ENCODE measurements at regions not wholly inside any gene's neighbourhood (a gene's known extent, or its start where the extent isn't known, plus 50 kb on each side); places are given as distances from the start of the nearest gene placed in this dataset.
"Not testable (repeated sequence)": the region's sequence is repeated elsewhere in the genome, so short reads cannot be mapped to it uniquely, and the experiment has no call there.

DNA sequence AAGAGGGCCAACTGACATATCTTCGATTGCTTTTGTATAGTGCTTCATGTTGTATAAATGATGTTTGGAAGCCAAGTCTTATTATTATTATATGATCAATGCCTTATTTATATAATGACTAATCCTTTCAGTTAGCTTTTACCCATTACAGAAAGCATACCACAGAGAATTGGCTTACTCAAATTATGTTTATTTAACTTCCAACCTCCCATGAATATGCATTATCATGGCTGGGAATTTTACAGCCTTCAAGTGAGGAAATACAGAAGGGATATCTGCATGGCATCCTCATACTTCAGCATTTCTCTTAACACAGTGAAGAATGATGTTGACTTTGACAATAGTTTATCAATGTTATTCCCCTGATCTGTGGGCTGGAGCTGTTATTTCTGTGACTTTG, 225.9 kb upstream of the GAP43 start:
- no peak for DNase-seq

- no peak for DNase-seq
These were observed 224.8 kb upstream of the GAP43 start for GRCh38 chr3:115398506-115398905.

GRCh38 chr3:115399750-115400149, 223.6 kb upstream of the GAP43 start:
- DNase-seq = no peak

GRCh38 chr3:115401298-115401697, 222.0 kb upstream of the GAP43 start:
- no peak for DNase-seq

DNA sequence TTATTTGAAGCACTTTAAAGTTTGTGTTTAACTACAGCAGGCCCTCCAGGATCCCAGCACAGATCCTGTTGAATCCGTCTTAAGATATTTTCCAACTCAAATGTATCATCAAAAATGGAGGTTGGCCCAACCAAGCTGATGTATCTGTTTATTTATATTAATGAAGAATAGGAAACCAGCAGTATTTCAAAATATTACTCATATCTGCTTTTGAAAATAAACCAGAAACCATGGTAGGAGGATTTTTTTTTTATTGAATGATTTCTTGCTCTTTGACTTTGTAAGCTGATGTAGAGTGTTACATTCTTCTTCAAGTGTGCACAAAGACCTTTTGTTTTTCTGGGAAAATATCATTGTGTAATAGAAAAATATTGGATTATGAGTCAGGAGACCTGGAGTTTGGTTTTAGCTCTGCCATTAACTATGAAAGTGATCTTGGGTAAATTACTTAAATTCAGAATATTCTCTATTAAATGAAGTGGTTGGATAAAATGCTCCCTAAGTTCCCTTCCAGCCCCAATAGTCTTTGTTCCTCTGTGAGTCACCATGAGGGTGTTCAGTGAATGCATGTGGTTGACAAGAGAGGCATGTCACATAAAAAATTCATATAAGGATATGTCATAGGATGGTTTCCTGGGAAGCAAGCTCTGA, 221.3 kb upstream of the GAP43 start:
- DNase-seq = no peak

DNA sequence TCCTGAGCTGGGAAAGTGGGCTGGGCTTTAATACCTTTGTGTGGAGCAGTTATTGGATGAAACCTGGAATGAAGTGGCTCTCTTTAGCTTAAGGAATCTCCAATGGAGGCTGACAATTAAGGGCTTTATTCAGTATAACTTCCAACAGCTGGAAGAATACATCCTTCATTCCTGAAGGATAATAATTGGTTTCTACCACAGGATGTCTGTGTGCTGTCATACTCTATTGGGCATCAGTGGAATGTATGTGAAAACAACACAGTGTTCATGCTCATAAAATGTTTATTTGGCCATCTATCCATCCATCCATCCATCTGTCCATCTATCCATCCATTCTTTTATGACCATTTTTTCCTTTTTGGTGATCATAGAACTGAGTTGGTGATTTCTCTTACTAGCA, 220.7 kb upstream of the GAP43 start:
- no peak for DNase-seq

DNA sequence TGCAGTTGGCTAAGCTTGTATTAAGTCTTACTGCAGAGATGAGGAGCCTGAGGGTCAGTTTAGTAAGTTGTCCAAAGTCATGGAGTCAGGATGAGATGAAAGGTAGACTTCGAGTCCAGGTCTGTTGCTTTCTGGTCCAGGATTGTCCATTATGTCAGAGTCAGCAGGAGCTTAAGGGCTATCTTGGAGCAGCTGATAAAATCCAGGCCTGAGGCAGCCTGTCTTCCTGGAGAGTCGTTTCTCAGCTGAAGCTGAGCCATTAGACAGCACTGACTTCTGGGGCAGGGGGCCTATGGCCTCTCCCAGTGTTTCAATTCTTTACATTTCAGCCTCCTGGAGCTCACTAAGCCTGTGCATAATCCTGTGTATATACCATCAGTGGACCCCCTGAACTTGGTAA, 219.5 kb upstream of the GAP43 start:
- DNase-seq = no peak

DNA sequence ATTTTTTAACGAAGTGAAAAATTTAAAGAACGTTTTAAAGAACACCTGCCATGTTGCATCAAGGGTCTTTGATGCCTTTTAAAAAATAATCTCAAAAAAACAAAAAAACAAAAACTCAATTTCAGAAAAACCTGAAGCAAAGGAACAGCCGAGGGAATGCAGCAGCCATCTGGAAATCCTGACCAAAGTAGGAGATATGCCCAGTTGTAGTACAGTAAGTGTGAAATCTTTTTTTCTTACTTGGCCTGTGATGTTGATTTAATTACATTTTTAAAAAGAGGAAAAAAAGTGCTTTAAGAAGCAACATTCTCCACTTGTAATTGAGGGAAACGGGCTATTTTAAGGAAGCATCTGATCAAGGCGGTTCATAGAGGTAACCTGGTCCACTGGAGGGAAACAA, 213.7 kb upstream of the GAP43 start:
- DNase-seq = no peak

GRCh38 chr3:115414610-115415009, 208.7 kb upstream of the GAP43 start:
- DNase-seq = not testable (repeated sequence)

DNA sequence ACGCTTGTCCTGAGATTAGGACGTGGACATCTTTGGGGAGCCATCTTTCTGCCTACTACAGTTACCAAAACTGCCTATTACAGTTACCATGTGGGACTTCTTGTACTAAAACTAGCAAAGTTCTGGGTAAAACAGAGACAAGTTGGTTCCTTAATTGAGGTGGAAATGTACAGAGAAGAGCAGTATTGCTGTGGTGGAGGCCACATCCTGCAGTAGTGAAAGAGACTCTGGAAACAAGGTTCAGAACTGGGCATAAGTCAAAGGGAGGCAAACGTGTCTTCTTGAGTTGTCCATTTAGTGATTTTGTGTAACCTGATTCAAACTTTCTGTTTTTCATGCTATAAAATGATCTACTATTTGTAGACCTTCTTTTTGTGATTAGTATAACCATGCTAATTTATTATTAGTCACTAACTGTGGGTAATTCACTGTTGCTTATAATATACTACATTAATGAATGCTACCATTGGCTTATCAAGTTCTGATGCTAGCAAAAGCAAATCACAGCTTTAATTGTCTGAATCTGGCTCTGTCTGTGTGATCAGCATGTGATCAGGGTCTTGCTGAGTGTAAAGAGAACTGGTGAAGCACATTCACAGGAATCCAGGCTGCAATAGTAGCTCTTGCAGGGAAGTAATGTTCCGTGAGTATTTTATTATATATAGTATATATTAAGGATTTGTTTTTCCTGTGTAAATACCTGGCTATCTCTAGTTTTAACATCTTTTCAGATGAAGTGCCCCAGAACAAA, 207.9 kb upstream of the GAP43 start:
- no peak for DNase-seq

GRCh38 chr3:115418583-115418982, 204.7 kb upstream of the GAP43 start:
- no peak for DNase-seq

- DNase-seq = no peak
These were observed 203.2 kb upstream of the GAP43 start for GRCh38 chr3:115420086-115420485.

DNA sequence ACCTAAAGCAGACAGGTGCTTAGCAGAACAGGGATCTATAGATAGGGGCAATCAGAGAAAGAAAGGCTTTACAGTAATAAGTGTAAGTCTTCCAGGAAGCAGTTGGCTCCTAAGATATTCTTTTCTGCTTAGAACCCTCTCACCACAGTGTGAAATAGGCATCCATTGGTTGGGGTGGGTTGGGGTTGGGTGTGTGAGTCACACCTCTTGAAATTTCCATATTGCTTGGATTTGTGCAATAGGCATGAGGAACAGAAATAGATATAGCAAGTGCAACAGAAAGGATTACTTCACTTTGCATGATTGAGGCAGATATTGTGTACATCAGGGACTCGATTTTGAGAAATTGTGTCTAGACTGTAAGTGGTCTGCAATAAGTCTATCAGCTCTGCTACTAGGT, 200.1 kb upstream of the GAP43 start:
- no peak for DNase-seq

GRCh38 chr3:115428841-115429240, 194.5 kb upstream of the GAP43 start:
- no peak for DNase-seq

- DNase-seq = no peak
These were observed 186.5 kb upstream of the GAP43 start for GRCh38 chr3:115436767-115437301.

DNA sequence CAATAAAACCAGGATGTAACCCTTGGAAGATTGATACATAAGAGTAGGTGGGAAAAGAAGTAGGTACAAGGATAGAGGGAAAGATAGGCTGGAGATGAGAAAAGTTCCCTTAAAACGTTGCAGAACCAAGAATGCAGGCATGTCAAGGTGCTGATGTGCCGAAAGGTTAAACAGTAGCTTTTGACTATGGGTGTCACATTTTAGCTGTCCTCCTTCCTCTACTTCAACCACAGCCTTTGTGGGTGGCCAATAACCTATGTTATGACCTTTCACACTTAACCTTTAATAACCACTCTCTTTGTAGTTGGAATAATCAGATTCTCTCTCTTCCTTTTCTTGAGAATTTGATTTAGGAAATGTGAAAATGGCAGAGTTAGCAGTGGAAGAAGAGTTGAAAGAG, 184.5 kb upstream of the GAP43 start:
- DNase-seq = no peak

DNA sequence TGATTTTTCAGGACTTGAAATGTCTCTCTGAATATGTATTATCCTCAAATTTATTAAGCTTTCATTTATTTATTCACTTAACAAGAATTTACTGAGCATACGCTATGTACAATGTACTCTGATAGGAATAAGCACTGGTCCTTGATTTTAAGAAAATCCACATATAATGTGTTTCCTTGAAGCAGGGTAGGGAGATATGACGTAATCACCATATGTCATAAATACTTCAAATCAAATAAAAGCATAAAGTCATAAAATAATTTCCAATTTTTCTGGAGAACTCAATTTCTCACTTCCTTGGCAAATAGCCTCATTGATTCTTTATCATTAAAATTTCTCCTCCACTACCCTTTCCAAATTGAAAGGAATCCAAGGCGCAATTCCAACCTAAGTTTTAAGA, 177.8 kb upstream of the GAP43 start:
- no peak for DNase-seq

DNA sequence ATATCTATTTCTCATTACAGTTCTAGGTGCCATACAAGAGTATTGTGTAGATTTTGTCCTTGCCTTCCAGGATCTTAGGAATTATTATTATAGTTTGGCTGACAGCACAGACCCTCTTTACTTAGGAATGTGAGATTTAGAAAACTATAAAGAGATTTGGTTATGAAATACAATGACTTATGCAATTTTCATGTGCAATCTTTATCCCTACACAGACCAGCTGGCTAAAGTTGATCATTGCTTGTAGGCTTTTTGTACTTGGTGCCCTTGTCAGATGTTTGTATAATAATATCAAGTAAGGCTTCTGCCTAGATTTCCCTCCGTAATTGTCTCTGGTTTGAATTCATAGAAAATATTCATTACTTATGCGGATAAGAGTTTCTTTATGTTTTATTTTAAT, 174.5 kb upstream of the GAP43 start:
- no peak for DNase-seq

DNA sequence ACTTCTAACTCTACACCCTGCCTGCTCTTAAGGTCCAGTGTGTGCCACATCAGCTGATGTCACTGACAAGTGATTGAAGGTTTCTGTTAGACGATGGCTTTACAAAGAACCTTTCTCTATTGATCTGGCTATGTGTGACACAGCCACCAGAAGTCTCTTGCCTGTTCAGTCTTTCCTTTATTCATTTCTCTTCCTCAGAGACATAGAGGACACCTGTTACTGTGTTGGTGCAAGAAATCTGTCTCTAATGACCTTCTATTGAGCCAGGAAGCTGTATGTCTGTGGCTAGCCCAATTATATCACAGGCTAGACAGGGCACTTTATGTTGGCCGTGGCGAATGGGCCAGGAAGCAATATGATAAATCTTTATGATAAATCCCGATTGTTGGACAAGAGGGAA, 173.3 kb upstream of the GAP43 start:
- DNase-seq = no peak

- no peak for DNase-seq
These were observed 159.3 kb upstream of the GAP43 start for GRCh38 chr3:115464036-115464435.

- DNase-seq = no peak
These were observed 153.7 kb upstream of the GAP43 start for GRCh38 chr3:115469649-115470048.

DNA sequence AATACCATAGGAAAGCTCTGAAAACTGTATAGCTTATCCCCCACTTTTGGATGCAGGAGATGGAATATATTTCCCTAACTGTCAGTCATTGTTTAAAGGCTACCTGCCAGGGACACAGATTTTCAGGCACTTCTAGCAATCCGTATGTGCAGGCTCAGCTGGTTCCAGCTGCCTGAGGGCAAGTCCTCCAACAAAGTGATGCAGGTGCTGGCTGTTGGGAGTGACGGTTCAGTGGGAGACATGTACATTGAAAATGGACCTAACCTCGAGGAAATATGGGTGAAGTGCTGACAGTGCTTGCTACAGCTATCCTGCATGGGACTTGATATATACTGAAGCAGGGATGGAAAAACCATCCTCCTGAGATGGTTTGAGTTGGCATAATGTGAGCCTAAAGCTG, 153.1 kb upstream of the GAP43 start:
- DNase-seq = no peak

- no peak for DNase-seq
These were observed 147.9 kb upstream of the GAP43 start for GRCh38 chr3:115475178-115476041.

GRCh38 chr3:115476472-115476871, 146.8 kb upstream of the GAP43 start:
- no peak for DNase-seq
